ENCODE measurements at regions not wholly inside any gene's neighbourhood (a gene's known extent, or its start where the extent isn't known, plus 50 kb on each side); places are given as distances from the start of the nearest gene placed in this dataset.

DNA sequence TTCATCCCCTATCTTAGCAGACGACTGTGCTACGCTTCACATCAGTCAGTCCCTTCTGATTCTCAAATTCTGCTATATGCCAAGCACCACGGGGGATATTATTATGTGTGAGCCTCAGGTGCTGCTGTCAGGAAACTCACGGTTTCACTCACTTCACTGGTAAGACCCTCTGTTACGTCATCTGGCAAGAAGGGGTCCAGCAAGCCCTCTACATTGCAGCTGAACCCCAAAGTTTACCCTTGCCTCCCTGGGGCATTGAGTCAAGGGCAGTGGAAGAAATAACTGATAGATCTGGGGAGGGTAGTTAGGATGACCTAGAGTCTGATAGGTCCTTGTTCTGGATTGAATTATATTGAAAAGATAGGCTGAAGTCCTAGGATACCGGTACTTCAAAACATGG, 237.4 kb downstream of the RRAGC start:
- ATAC-seq, result no peak
- TF ChIP-seq BACH2 (CRISPR knock-in tag; IDR thresholded peaks at IDR 0.05; ENCODE audit: borderline replicate concordance) (no peak), SNAI2 (CRISPR knock-in tag; IDR thresholded peaks at IDR 0.05) (no peak)

DNA sequence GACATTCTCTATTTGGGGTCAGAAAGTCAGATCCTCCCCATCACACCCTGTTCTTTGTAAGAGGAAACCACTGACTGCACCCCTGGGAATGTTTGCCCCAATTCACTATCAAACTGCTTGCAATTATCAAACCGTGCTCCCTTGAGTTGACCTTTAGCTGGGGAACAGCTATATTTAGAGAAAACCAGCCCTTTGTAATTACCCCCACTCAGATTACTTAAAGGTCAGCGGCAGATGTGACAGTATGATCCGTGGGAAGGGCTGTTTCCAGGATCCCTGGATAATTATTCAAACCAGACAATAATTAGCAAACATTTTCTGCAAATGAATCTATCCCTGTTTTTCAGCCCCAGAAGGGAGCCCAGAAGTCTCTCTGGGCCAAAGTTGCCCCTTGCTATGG, 242.7 kb downstream of the RRAGC start:
- TF ChIP-seq ZFP30 (CRISPR knock-in tag; IDR thresholded peaks at IDR 0.05) (no peak), RARB (CRISPR knock-in tag; IDR thresholded peaks at IDR 0.05) (no peak), ZNF565 (CRISPR knock-in tag; conservative IDR thresholded peaks at IDR 0.05; ENCODE audit: low read depth) (no peak), ZNF8 (CRISPR knock-in tag; IDR thresholded peaks at IDR 0.05) (no peak), SNAI2 (CRISPR knock-in tag; IDR thresholded peaks at IDR 0.05) (no peak), ESRRG (CRISPR knock-in tag; IDR thresholded peaks at IDR 0.05) (no peak), ARNTL (CRISPR knock-in tag; IDR thresholded peaks at IDR 0.05; ENCODE audit: borderline replicate concordance, low read depth) (no peak)
- TF ChIP-seq, protein P1, sequence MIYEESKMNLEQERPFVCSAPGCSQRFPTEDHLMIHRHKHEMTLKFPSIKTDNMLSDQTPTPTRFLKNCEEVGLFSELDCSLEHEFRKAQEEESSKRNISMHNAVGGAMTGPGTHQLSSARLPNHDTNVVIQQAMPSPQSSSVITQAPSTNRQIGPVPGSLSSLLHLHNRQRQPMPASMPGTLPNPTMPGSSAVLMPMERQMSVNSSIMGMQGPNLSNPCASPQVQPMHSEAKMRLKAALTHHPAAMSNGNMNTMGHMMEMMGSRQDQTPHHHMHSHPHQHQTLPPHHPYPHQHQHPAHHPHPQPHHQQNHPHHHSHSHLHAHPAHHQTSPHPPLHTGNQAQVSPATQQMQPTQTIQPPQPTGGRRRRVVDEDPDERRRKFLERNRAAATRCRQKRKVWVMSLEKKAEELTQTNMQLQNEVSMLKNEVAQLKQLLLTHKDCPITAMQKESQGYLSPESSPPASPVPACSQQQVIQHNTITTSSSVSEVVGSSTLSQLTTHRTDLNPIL (CRISPR knock-in tag; IDR thresholded peaks at IDR 0.05; ENCODE audit: low read depth), result no peak
- TF ChIP-seq, protein P2, sequence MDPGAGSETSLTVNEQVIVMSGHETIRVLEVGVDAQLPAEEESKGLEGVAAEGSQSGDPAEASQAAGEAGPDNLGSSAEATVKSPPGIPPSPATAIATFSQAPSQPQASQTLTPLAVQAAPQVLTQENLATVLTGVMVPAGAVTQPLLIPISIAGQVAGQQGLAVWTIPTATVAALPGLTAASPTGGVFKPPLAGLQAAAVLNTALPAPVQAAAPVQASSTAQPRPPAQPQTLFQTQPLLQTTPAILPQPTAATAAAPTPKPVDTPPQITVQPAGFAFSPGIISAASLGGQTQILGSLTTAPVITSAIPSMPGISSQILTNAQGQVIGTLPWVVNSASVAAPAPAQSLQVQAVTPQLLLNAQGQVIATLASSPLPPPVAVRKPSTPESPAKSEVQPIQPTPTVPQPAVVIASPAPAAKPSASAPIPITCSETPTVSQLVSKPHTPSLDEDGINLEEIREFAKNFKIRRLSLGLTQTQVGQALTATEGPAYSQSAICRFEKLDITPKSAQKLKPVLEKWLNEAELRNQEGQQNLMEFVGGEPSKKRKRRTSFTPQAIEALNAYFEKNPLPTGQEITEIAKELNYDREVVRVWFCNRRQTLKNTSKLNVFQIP (CRISPR knock-in tag; IDR thresholded peaks at IDR 0.05; ENCODE audit: borderline replicate concordance, low read depth), result no peak
- TF ChIP-seq, protein P3, sequence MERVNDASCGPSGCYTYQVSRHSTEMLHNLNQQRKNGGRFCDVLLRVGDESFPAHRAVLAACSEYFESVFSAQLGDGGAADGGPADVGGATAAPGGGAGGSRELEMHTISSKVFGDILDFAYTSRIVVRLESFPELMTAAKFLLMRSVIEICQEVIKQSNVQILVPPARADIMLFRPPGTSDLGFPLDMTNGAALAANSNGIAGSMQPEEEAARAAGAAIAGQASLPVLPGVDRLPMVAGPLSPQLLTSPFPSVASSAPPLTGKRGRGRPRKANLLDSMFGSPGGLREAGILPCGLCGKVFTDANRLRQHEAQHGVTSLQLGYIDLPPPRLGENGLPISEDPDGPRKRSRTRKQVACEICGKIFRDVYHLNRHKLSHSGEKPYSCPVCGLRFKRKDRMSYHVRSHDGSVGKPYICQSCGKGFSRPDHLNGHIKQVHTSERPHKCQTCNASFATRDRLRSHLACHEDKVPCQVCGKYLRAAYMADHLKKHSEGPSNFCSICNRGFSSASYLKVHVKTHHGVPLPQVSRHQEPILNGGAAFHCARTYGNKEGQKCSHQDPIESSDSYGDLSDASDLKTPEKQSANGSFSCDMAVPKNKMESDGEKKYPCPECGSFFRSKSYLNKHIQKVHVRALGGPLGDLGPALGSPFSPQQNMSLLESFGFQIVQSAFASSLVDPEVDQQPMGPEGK (CRISPR knock-in tag; IDR thresholded peaks at IDR 0.05; ENCODE audit: borderline replicate concordance), result no peak
- TF ChIP-seq, protein P4, sequence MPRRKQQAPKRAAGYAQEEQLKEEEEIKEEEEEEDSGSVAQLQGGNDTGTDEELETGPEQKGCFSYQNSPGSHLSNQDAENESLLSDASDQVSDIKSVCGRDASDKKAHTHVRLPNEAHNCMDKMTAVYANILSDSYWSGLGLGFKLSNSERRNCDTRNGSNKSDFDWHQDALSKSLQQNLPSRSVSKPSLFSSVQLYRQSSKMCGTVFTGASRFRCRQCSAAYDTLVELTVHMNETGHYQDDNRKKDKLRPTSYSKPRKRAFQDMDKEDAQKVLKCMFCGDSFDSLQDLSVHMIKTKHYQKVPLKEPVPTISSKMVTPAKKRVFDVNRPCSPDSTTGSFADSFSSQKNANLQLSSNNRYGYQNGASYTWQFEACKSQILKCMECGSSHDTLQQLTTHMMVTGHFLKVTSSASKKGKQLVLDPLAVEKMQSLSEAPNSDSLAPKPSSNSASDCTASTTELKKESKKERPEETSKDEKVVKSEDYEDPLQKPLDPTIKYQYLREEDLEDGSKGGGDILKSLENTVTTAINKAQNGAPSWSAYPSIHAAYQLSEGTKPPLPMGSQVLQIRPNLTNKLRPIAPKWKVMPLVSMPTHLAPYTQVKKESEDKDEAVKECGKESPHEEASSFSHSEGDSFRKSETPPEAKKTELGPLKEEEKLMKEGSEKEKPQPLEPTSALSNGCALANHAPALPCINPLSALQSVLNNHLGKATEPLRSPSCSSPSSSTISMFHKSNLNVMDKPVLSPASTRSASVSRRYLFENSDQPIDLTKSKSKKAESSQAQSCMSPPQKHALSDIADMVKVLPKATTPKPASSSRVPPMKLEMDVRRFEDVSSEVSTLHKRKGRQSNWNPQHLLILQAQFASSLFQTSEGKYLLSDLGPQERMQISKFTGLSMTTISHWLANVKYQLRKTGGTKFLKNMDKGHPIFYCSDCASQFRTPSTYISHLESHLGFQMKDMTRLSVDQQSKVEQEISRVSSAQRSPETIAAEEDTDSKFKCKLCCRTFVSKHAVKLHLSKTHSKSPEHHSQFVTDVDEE (CRISPR knock-in tag; IDR thresholded peaks at IDR 0.05), result no peak
- no peak for ATAC-seq

DNA sequence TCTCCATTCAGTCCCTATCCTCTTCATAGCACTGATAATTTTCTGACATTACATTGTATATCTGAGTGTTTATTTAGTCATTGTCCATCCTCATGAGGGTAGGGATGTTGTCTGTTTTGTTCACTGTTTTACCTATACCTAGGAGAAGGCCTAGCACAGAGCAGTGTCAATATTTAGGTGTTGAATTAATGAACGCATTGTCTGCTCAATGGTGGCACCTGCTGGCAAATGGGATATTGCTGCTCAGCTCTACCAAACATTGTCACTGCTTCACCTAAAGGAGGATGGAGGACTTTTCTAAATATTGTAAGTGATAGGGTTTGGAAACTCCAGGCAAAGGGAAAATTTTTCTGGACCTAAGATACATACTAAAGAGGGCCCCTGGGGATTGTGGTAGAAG, 243.9 kb downstream of the RRAGC start:
- TF ChIP-seq GLIS3 (CRISPR knock-in tag; IDR thresholded peaks at IDR 0.05) (no peak), RARB (CRISPR knock-in tag; IDR thresholded peaks at IDR 0.05) (no peak)
- TF ChIP-seq, protein P2 (CRISPR knock-in tag; IDR thresholded peaks at IDR 0.05; ENCODE audit: borderline replicate concordance, low read depth), result no peak
- no peak for ATAC-seq

DNA sequence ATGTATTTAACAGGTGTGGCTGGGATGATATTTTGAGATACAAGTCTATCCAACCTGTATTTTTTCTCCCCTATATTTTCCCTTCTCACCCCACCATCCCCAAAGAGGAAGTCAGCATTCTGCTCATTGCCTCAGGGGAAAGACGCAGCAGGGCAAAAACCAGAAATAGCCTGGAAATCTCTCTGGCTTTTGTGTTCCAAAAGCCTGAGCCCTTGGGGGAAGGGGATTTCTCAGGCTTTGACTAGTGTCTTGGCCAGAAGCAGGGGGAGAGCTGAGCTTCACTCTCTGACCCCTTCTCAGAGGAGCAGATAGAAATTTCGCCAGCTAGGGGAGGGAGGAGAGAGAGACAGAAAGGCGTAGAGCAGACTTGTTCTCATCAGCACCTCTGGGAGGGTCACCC, 244.7 kb downstream of the RRAGC start:
- ATAC-seq, result no peak
- no peak for TF ChIP-seq ZNF70 (CRISPR knock-in tag; IDR thresholded peaks at IDR 0.05)
- TF ChIP-seq, protein P1 (CRISPR knock-in tag; IDR thresholded peaks at IDR 0.05; ENCODE audit: low read depth), result no peak
- TF ChIP-seq, protein P5, sequence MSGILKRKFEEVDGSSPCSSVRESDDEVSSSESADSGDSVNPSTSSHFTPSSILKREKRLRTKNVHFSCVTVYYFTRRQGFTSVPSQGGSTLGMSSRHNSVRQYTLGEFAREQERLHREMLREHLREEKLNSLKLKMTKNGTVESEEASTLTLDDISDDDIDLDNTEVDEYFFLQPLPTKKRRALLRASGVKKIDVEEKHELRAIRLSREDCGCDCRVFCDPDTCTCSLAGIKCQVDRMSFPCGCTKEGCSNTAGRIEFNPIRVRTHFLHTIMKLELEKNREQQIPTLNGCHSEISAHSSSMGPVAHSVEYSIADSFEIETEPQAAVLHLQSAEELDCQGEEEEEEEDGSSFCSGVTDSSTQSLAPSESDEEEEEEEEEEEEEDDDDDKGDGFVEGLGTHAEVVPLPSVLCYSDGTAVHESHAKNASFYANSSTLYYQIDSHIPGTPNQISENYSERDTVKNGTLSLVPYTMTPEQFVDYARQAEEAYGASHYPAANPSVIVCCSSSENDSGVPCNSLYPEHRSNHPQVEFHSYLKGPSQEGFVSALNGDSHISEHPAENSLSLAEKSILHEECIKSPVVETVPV (CRISPR knock-in tag; IDR thresholded peaks at IDR 0.05), result no peak
- no peak for TF ChIP-seq TCF4 (CRISPR knock-in tag; IDR thresholded peaks at IDR 0.05; ENCODE audit: borderline replicate concordance)
- TF ChIP-seq ZNF8 (CRISPR knock-in tag; IDR thresholded peaks at IDR 0.05), result no peak
- TF ChIP-seq, protein P3 (CRISPR knock-in tag; IDR thresholded peaks at IDR 0.05; ENCODE audit: borderline replicate concordance), result no peak
- no peak for TF ChIP-seq ISL1 (CRISPR knock-in tag; IDR thresholded peaks at IDR 0.05)
- TF ChIP-seq BACH2 (CRISPR knock-in tag; IDR thresholded peaks at IDR 0.05; ENCODE audit: borderline replicate concordance), result no peak
- no peak for TF ChIP-seq ZC3H10 (CRISPR knock-in tag; IDR thresholded peaks at IDR 0.05)
- no peak for TF ChIP-seq GLIS3 (CRISPR knock-in tag; IDR thresholded peaks at IDR 0.05)
- TF ChIP-seq, protein P2 (CRISPR knock-in tag; IDR thresholded peaks at IDR 0.05; ENCODE audit: borderline replicate concordance, low read depth), result no peak
- no peak for TF ChIP-seq ESRRG (CRISPR knock-in tag; IDR thresholded peaks at IDR 0.05)
- no peak for TF ChIP-seq CSDC2 (CRISPR knock-in tag; IDR thresholded peaks at IDR 0.05)

Data from SK-N-SH treated with all-trans-retinoic acid at 6 μM for 48 hours (cell line).